ENCODE measurements at regions not wholly inside any gene's neighbourhood (a gene's known extent, or its start where the extent isn't known, plus 50 kb on each side); places are given as distances from the start of the nearest gene placed in this dataset.

- TF ChIP-seq JUND (IDR thresholded peaks at IDR 0.05): no peak
- TF ChIP-seq CTCF (IDR thresholded peaks at IDR 0.05; ENCODE audit: low read depth, low read length, missing input control): no peak
- TF ChIP-seq REST (IDR thresholded peaks at IDR 0.05): no peak
- TF ChIP-seq RAD21 (IDR thresholded peaks at IDR 0.05): no peak
- TF ChIP-seq YY1 (IDR thresholded peaks at IDR 0.05): no peak
- TF ChIP-seq FOXA1 (IDR thresholded peaks at IDR 0.05): no peak
- no peak for TF ChIP-seq TAF1 (conservative IDR thresholded peaks at IDR 0.05)
- TF ChIP-seq SP1 (IDR thresholded peaks at IDR 0.05): no peak
- no peak for TF ChIP-seq RXRA (IDR thresholded peaks at IDR 0.05)
- TF ChIP-seq ZBTB33 (IDR thresholded peaks at IDR 0.05): no peak
- no peak for TF ChIP-seq MAX (IDR thresholded peaks at IDR 0.05)
- TF ChIP-seq ATF3 (IDR thresholded peaks at IDR 0.05): no peak
Measured at GRCh38 chr3:25903371-25904129, 113.7 kb downstream of the OXSM start.

Data from liver (tissue), 3 donors.